HG02943 (cell line): ENCODE measurements at regions not wholly inside any gene's neighbourhood (a gene's known extent, or its start where the extent isn't known, plus 50 kb on each side); places are given as distances from the start of the nearest gene placed in this dataset.

Experiments used
- ATAC-seq: cut with Tn5 transposase; IDR thresholded peaks from one replicate; pipeline ENCODE4 v1.9.1; 2021; ENCODE audit warnings: mild to moderate bottlenecking, low read depth, moderate library complexity; ENCODE audit not compliant: unreplicated experiment

GRCh38 chr5:115414406-115415142, 118.1 kb upstream of the CCDC112 start:
- no peak for ATAC-seq

GRCh38 chr5:115413651-115414050, 117.2 kb upstream of the CCDC112 start:
- no peak for ATAC-seq

- ATAC-seq = no peak
Observed at GRCh38 chr5:115409094-115409493, 112.6 kb upstream of the CCDC112 start.

- no peak for ATAC-seq
Observed at GRCh38 chr5:115402822-115403577, 106.5 kb upstream of the CCDC112 start.

GRCh38 chr5:115402092-115402491, 105.6 kb upstream of the CCDC112 start:
- ATAC-seq = no peak

- no peak for ATAC-seq
Observed at GRCh38 chr5:115398719-115399118, 102.3 kb upstream of the CCDC112 start.

GRCh38 chr5:115396688-115397087, 100.2 kb upstream of the CCDC112 start:
- no peak for ATAC-seq

- no peak for ATAC-seq
Observed at GRCh38 chr5:115396081-115396480, 99.6 kb upstream of the CCDC112 start.

- no peak for ATAC-seq
Observed at GRCh38 chr5:115394531-115394930, 98.1 kb upstream of the CCDC112 start.

GRCh38 chr5:115393239-115393638, 96.8 kb upstream of the CCDC112 start:
- ATAC-seq = no peak

- ATAC-seq = no peak
Observed at GRCh38 chr5:115392611-115393010, 96.2 kb upstream of the CCDC112 start.

GRCh38 chr5:115391780-115392179, 95.3 kb upstream of the CCDC112 start:
- ATAC-seq = no peak

GRCh38 chr5:115389799-115390382, 93.4 kb upstream of the CCDC112 start:
- ATAC-seq = no peak

- ATAC-seq = no peak
Observed at GRCh38 chr5:115389034-115389798, 92.8 kb upstream of the CCDC112 start.

- no peak for ATAC-seq
Observed at GRCh38 chr5:115388240-115388639, 91.8 kb upstream of the CCDC112 start.

GRCh38 chr5:115387816-115388215, 91.4 kb upstream of the CCDC112 start:
- ATAC-seq = no peak

- ATAC-seq = no peak
Observed at GRCh38 chr5:115386657-115387056, 90.2 kb upstream of the CCDC112 start.

GRCh38 chr5:115384587-115385375, 88.3 kb upstream of the CCDC112 start:
- ATAC-seq = no peak

GRCh38 chr5:115382989-115383388, 86.5 kb upstream of the CCDC112 start:
- ATAC-seq = no peak
